ENCODE measurements at regions not wholly inside any gene's neighbourhood (a gene's known extent, or its start where the extent isn't known, plus 50 kb on each side); places are given as distances from the start of the nearest gene placed in this dataset.

DNA sequence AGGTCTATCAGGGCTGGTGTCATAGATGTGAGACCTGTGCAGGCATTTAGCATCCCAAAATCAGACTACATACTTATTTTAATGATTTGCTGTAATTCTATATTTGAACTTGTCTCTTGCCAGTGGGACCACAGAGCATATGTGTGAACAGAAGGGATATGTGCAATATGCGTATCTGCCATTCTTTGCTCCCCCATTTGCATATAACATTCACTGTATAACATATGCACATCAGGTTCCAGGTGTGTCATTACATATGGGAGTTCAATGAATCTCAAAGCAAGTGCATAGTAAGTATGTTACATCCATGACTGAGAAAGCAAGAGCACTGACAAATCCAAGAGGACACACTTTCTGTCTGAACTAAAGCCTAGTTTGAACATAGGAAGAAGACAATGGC, 1115.1 kb upstream of the CNTN5 start:
- ChIA-PET CTCF (no interaction called here), POLR2A (no interaction called here)
- H4K20me1 ChIP-seq (ENCODE audit: control insufficient read depth, insufficient read depth, low read length, poor library complexity, severe bottlenecking), result no peaks in the 10 kb centered on the region
- no peak overlapping the region for H3K27ac ChIP-seq (ENCODE audit: low read length in 2 of 2)
- no peaks in the 10 kb centered on the region for H3K27me3 Mint-ChIP-seq
- H3K36me3 ChIP-seq (replicated peaks in 1 of 2; ENCODE audit: control extremely low read depth in 1 of 2, control insufficient read depth in 1 of 2, extremely low read depth in 1 of 2, insufficient read depth in 2 of 2, low read length in 1 of 2), result no peaks in the 10 kb centered on the region
- H3K9me3 ChIP-seq (ENCODE audit: control extremely low read depth in 1 of 3, control insufficient read depth in 2 of 3, insufficient read depth in 1 of 3, low read length in 2 of 3), result no peaks in the 10 kb centered on the region
- no peaks in the 10 kb centered on the region for H3K4me1 ChIP-seq (ENCODE audit: control insufficient read depth in 2 of 2, insufficient read depth in 2 of 2, low read length in 2 of 2)
- H3K27me3 ChIP-seq (replicated peaks in 1 of 4; ENCODE audit: control extremely low read depth in 1 of 4, control insufficient read depth in 3 of 4, insufficient read depth in 4 of 4, low read length in 3 of 4), result no peaks in the 10 kb centered on the region
- H3K27ac Mint-ChIP-seq, result no peak overlapping the region
- DNase-seq (no peak), ATAC-seq (ENCODE audit: low read depth) (no peak)
- no peak overlapping the region for H3K4me3 Mint-ChIP-seq
- H3K4me2 ChIP-seq (replicated peaks; ENCODE audit: low read depth, low read length, poor library complexity, severe bottlenecking), result no peak overlapping the region
- no peaks in the 10 kb centered on the region for H3K79me2 ChIP-seq (ENCODE audit: control insufficient read depth, insufficient read depth, low read length)
- intact Hi-C loops (cut with micrococcal nuclease), result no loop called here
- no peak overlapping the region for H3K4me3 ChIP-seq (ENCODE audit: control extremely low read depth in 1 of 5, extremely low read depth in 1 of 5, insufficient read depth in 1 of 5, low read depth in 2 of 5, low read length in 4 of 5)
- no CpG with 5 or more reads among the region's 1 CpG for WGBS (ENCODE audit: insufficient coverage)
- H2AFZ ChIP-seq (ENCODE audit: insufficient read depth, low read depth, low read length, poor library complexity, severe bottlenecking), result no peak overlapping the region
- peaks cover 12% of the 10 kb centered on the region for H3K9me3 Mint-ChIP-seq (ENCODE audit: insufficient read depth)
- H3K9ac ChIP-seq (ENCODE audit: low read length), result no peak overlapping the region
- H3K4me1 Mint-ChIP-seq, result no peaks in the 10 kb centered on the region
- TF ChIP-seq CTCF (IDR thresholded peaks at IDR 0.05), result no peak
- no peak for TF ChIP-seq EZH2 (IDR thresholded peaks at IDR 0.05; ENCODE audit: borderline replicate concordance, insufficient read depth, low read depth, low read length, poor library complexity, severe bottlenecking)

- H3K36me3 ChIP-seq (replicated peaks in 1 of 2; ENCODE audit: control extremely low read depth in 1 of 2, control insufficient read depth in 1 of 2, extremely low read depth in 1 of 2, insufficient read depth in 2 of 2, low read length in 1 of 2), result no peaks in the 10 kb centered on the region
- no peak overlapping the region for H3K9ac ChIP-seq (ENCODE audit: low read length)
- H3K79me2 ChIP-seq (ENCODE audit: control insufficient read depth, insufficient read depth, low read length), result no peaks in the 10 kb centered on the region
- TF ChIP-seq CTCF (IDR thresholded peaks at IDR 0.05) (no peak), EZH2 (IDR thresholded peaks at IDR 0.05; ENCODE audit: borderline replicate concordance, insufficient read depth, low read depth, low read length, poor library complexity, severe bottlenecking) (no peak)
- no peak overlapping the region for H3K4me2 ChIP-seq (replicated peaks; ENCODE audit: low read depth, low read length, poor library complexity, severe bottlenecking)
- Mint-ChIP-seq H3K4me1 (no peaks in the 10 kb centered on the region), H3K27me3 (no peaks in the 10 kb centered on the region), H3K9me3 (ENCODE audit: insufficient read depth) (peaks cover 12% of the 10 kb centered on the region), H3K4me3 (no peak overlapping the region), H3K27ac (no peak overlapping the region)
- POLR2A ChIA-PET, result no interaction called here
- H3K4me3 ChIP-seq (ENCODE audit: control extremely low read depth in 1 of 5, extremely low read depth in 1 of 5, insufficient read depth in 1 of 5, low read depth in 2 of 5, low read length in 4 of 5), result no peak overlapping the region
- no peak overlapping the region for H3K27ac ChIP-seq (ENCODE audit: low read length in 2 of 2)
- CTCF ChIA-PET, result no interaction called here
- H3K27me3 ChIP-seq (replicated peaks in 1 of 4; ENCODE audit: control extremely low read depth in 1 of 4, control insufficient read depth in 3 of 4, insufficient read depth in 4 of 4, low read length in 3 of 4), result no peaks in the 10 kb centered on the region
- intact Hi-C loops (cut with micrococcal nuclease), result no loop called here
- no peak for ATAC-seq (ENCODE audit: low read depth)
- H3K9me3 ChIP-seq (ENCODE audit: control extremely low read depth in 1 of 3, control insufficient read depth in 2 of 3, insufficient read depth in 1 of 3, low read length in 2 of 3), result no peaks in the 10 kb centered on the region
- no peak overlapping the region for H2AFZ ChIP-seq (ENCODE audit: insufficient read depth, low read depth, low read length, poor library complexity, severe bottlenecking)
- no peak for DNase-seq
- H3K4me1 ChIP-seq (ENCODE audit: control insufficient read depth in 2 of 2, insufficient read depth in 2 of 2, low read length in 2 of 2), result no peaks in the 10 kb centered on the region
- H4K20me1 ChIP-seq (ENCODE audit: control insufficient read depth, insufficient read depth, low read length, poor library complexity, severe bottlenecking), result no peaks in the 10 kb centered on the region
- WGBS (ENCODE audit: insufficient coverage), result 92% methylated on average over 3 of the region's 5 CpGs
Observed at GRCh38 chr11:97908354-97908753, 1112.4 kb upstream of the CNTN5 start.
